IPS-18a (cell line): ENCODE measurements at regions not wholly inside any gene's neighbourhood (a gene's known extent, or its start where the extent isn't known, plus 50 kb on each side); places are given as distances from the start of the nearest gene placed in this dataset.
A peak's percentile ranks its signal among the peaks of the same experiment; 100 is the strongest.
"Not testable (repeated sequence)": the region's sequence is repeated elsewhere in the genome, so short reads cannot be mapped to it uniquely, and the experiment has no call there.

ENCODE experiments used
- H3K27ac ChIP-seq: one replicate; pipeline ENCODE4 v1.5.1; 2013; ENCODE audit warnings: low read length
- H3K27me3 ChIP-seq: one replicate; pipeline ENCODE4 v1.6.1; 2013; ENCODE audit warnings: mild to moderate bottlenecking, low read length; ENCODE audit not compliant: control insufficient read depth, insufficient read depth
- H3K36me3 ChIP-seq: one replicate; pipeline ENCODE4 v1.6.1; 2013; ENCODE audit warnings: low read depth, low read length; ENCODE audit not compliant: control insufficient read depth
- H3K4me1 ChIP-seq: one replicate; pipeline ENCODE4 v1.6.1; 2013; ENCODE audit warnings: low read depth, low read length; ENCODE audit not compliant: control insufficient read depth
- H3K4me3 ChIP-seq: one replicate; pipeline ENCODE4 v1.5.1; 2013; ENCODE audit warnings: low read length
- H3K9ac ChIP-seq: one replicate; pipeline ENCODE4 v1.6.1; 2013; ENCODE audit warnings: mild to moderate bottlenecking, low read length, moderate library complexity
- H3K9me3 ChIP-seq: one replicate; pipeline ENCODE4 v1.6.1; 2013; ENCODE audit warnings: low read depth, low read length; ENCODE audit not compliant: control insufficient read depth

DNA sequence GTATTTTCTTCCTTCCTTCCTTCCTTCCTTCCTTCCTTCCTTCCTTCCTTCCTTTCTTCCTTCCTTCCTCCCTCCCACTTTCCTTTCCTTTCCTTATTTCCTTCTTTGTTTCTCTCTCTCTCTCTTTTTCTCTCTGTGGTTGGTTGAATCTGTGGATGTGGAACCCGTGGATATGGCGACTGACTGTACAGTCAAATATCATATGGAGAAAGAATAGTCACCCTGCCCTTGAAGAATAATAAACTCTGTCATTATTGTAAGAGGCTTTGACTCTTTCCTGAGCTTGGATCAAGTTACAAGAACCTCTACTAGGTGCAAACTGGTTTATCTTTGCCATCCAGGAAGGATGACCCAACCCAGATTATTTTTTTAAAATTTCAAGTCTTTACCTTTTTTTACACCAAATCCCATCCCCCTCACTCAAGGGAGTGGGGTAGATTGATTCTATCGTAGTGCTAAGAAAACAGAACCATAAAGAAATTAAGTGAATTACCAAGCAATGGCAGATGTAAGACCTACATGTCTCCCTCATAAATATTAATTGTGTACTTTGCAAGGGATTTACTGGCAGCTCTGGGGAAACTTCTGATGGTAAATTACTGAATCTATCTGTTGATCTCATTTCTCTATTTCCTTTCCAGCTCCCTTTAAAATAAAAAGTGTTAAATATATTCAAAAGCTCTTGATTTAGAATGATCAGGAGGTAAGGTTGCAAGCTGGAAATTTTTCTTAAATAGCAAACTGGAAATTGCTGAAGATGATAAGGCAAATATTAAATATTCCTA is 667.5 kb downstream of the UTRN start:
- Histone ChIP-seq H3K27me3 (no peaks in the 10 kb centered on the region), H3K4me1 (peaks cover 16% of the 10 kb centered on the region), H3K36me3 (no peaks in the 10 kb centered on the region), H3K9ac (no peak overlapping the region), H3K9me3 (no peaks in the 10 kb centered on the region), H3K4me3 (no peak overlapping the region), H3K27ac (no peak overlapping the region)

DNA sequence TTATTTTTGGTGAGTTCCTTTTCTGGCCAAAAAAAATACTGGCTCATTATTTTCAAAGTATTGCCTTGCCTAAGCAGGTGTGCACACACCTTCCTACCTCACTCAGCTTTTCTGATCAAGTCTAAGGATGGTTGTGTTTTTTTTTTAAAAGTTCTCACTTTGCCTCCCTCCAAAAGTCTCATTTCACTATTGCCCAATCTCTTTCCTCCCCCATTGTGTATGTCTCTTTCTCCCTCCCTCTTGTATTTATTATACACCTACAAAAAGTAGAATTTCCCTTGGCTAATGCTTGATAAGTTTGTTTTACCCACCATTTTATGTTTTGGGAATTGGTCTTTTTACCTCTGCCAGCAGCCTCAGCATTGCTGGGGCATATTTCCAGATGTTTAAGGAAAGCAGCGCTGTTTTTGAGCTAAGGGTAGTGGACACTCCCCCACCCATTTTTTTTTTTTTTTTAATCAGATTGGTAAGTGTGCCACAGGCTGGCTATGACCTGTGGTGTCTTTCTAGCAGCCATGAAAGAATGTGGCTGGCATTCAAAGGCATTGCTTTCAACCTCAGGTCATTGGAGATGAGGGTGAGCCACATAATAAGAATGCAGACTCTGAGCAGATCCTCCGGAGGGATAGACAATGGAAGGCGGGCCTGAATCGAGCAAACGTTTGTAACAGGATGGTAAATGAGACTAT is 668.6 kb downstream of the UTRN start:
- Histone ChIP-seq H3K4me1 (peaks cover 16% of the 10 kb centered on the region), H3K36me3 (no peaks in the 10 kb centered on the region), H3K9ac (no peak overlapping the region), H3K27ac (no peak overlapping the region), H3K27me3 (no peaks in the 10 kb centered on the region), H3K9me3 (no peaks in the 10 kb centered on the region), H3K4me3 (no peak overlapping the region)

DNA sequence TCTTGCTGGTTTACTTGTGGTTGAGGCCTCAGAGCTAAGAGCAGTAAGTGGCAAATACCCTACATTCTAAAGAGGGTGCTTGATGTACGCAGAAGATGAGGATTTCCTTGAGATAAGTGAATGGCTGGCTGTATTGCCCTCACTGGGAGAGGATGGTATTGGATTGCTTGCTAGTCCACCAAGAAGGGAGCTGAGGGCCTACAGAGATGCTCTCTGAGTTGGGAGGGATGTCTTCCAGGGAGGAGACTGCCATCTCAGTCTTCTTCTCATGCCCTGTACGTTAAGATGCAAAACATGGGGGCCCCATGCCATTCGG is 669.1 kb downstream of the UTRN start:
- H3K27ac ChIP-seq: no peak overlapping the region

DNA sequence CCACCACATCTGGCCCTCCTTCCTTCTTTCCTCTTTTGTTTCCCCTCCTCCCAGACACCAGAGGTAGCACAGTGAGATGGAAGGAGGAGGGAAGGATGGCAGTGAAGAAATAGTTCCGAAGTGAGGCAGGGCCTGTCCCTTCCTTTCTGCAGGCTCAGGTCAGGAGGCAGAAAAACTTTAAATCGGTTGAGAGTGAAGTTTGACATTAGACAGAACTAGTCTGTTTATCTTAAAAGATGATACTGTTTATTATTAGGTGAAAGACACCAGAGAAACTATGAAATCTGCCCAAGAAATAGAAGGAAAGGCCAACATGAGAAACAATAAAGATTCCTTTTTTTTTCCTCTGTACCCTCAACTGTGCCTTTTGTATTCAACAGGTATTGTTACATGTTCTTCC is 670.3 kb downstream of the UTRN start:
- Histone ChIP-seq H3K4me1 (peaks cover 16% of the 10 kb centered on the region), H3K9ac (no peak overlapping the region), H3K9me3 (no peaks in the 10 kb centered on the region), H3K27me3 (no peaks in the 10 kb centered on the region), H3K27ac (no peak overlapping the region), H3K36me3 (no peaks in the 10 kb centered on the region), H3K4me3 (no peak overlapping the region)

More for the DNA sequence above, 669.1 kb downstream of the UTRN start:
- Histone ChIP-seq H3K4me3 (no peak overlapping the region), H3K9me3 (no peaks in the 10 kb centered on the region), H3K4me1 (peaks cover 16% of the 10 kb centered on the region), H3K36me3 (no peaks in the 10 kb centered on the region), H3K27me3 (no peaks in the 10 kb centered on the region), H3K9ac (no peak overlapping the region)

DNA sequence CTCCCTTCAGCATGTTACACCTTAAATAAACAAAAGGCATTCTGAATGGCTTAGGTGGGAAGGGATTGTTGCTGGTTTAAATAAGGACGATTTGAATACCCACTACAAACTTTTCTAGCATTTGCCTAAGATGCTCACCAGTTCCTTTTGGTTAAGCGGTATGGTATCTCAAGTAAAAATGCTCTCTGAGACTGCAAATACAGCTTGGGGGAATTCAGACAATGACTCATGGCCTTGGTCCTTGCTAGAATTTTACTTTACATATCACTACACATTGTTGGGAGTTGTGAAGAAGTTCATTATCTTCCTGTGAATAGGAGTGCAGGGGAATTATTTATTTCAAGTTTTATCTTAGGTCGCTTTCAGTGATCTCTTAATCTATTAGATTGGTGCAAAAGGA is 670.7 kb downstream of the UTRN start:
- H3K36me3 ChIP-seq: no peaks in the 10 kb centered on the region
- no peak overlapping the region for H3K27ac ChIP-seq
- H3K9ac ChIP-seq: no peak overlapping the region
- H3K4me1 ChIP-seq: peaks cover 14% of the 10 kb centered on the region
- no peak overlapping the region for H3K4me3 ChIP-seq
- no peaks in the 10 kb centered on the region for H3K27me3 ChIP-seq
- no peaks in the 10 kb centered on the region for H3K9me3 ChIP-seq

DNA sequence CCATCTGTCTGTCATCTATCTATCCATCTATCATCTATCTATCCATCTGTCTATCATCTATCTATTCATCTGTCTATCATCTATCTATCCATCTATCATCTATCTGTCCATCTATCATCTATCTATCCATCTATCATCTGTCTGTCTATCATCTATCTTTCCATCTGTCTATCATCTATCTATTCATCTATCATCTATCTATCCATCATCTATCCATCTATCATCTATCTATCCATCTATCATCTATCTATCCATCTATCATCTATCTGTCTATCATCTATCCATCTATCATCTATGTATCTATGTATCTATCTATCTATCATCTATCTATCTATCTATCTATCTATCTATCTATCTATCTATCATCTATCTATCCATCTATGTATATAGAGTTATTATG is 671.6 kb downstream of the UTRN start:
- not testable (repeated sequence) for H3K36me3 ChIP-seq, H3K9me3 ChIP-seq, H3K27me3 ChIP-seq, H3K4me3 ChIP-seq, H3K27ac ChIP-seq, H3K4me1 ChIP-seq, H3K9ac ChIP-seq

DNA sequence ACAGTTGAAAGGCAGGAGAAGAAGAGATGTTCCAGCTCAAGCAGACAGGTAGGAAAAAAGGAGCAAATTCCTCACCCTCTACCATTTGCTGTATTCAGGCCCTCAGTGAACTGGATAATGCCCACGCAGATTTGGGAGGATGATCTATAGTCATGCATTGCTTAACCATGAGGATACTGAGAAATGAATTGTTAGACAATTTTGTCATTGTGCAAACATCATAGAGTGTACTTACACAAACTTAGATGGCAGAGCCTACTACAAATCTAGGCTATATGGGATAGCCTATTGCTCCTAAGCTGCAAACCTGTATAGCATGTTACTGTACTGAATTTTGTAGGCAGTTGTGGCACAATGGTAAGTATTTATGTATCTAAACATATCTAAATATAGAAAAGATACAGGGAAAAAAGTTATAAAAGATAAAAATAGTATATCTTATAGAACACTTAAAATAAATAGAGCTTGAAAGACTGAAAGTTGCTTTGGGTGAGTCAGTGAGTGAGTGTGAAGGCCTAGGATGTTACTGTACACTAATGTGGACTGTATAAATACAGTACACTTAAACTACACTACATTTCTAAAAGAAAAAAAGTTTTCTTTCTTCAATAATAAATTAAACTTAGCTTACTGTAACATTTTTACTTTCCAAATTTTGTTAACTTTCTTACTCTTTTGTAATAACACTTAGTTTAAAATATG is 672.3 kb downstream of the UTRN start:
- no peak overlapping the region for H3K9ac ChIP-seq
- no peaks in the 10 kb centered on the region for H3K27me3 ChIP-seq
- no peaks in the 10 kb centered on the region for H3K36me3 ChIP-seq
- peaks cover 2% of the 10 kb centered on the region for H3K4me1 ChIP-seq
- H3K4me3 ChIP-seq: no peak overlapping the region
- H3K27ac ChIP-seq: no peak overlapping the region
- no peaks in the 10 kb centered on the region for H3K9me3 ChIP-seq

DNA sequence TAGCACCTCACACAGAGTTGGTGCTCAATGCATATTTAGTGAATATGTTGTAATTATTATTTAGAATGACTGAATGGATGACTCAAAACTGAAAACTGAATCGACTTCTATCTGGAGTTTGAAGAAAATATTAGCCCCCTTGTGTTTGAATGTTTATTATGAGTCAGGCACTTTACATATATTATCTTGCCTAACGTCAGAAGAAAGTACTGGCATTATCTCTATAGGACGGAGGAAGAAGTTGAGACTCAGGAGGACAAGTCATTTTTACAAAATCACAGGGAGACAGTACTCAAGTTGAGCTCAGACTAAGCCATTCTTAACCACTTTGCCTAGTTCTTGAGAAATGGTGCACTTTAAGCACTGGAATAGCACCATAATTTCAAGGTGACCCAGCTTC is 684.0 kb downstream of the UTRN start:
- H3K4me3 ChIP-seq: no peak overlapping the region
- no peaks in the 10 kb centered on the region for H3K27me3 ChIP-seq
- H3K9me3 ChIP-seq: no peaks in the 10 kb centered on the region
- no peaks in the 10 kb centered on the region for H3K4me1 ChIP-seq
- H3K36me3 ChIP-seq: no peaks in the 10 kb centered on the region
- no peak overlapping the region for H3K9ac ChIP-seq
- no peak overlapping the region for H3K27ac ChIP-seq

DNA sequence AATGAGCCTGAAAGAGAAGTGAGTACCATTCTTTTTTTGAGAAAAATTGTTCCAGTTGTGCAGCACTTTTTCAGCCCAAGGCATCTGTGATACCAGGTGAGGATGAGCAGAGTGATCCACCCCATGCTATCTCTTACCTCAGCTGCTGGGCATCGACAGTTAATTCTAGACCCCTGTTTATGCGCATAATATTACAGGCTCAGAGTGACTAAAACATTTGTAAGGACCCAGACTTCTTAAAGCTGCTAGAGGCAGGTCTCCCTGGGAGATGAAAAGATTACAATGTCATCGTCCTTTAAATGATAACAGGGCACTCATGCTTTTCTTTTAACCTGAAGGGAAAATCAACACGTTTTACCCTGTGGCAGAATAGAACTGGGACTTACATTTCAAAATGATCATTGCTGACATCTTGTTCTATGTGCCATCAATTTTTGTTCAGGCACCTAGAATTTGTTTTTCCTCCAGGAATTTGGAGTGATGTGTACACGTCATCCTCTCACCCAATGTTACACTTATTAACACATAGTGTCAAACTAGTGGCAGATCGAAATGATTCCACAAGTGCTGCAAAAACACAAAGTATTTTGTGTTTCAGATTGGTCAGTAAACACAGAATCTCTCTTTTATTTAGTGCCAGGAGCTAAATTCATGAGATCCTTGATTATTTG is 684.6 kb downstream of the UTRN start:
- H3K4me3 ChIP-seq: no peak overlapping the region
- H3K4me1 ChIP-seq: no peaks in the 10 kb centered on the region
- H3K27ac ChIP-seq: no peak overlapping the region
- no peak overlapping the region for H3K9ac ChIP-seq
- no peaks in the 10 kb centered on the region for H3K36me3 ChIP-seq
- no peaks in the 10 kb centered on the region for H3K9me3 ChIP-seq
- no peaks in the 10 kb centered on the region for H3K27me3 ChIP-seq

DNA sequence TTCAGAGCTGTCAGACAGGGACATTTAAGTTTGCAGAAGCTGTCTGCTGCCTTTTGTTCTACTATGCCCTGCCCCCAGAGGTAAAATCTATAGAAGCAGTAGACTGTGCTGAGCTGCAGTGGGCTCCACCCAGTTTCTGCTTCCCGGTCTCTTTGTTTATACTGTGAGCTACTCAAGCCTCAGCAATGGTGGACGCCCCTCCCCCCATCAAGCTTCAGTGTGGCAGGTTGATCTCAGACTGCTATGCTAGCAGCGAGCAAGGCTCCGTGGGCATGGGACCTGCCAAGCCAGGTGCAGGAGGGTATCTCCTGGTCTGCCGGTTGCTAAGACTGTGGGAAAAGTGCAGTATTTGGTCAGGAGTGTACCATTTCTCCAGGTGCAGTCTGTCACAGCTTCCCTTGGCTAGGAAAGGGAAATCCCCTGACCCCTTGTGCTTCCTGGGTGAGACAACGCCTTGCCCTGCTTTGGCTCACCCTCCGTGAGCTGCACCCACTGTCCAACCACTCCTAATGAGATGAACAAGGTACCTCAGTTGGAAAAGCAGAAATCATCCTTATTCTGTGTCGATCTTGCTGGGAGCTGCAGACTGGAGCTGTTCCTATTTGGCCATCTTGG is 692.2 kb downstream of the UTRN start:
- H3K9me3 ChIP-seq, H3K27me3 ChIP-seq, H3K9ac ChIP-seq, H3K4me3 ChIP-seq, H3K36me3 ChIP-seq: not testable (repeated sequence)
- Histone ChIP-seq H3K4me1 (peaks cover 14% of the 10 kb centered on the region), H3K27ac (peak overlapping the region; percentile 27)

DNA sequence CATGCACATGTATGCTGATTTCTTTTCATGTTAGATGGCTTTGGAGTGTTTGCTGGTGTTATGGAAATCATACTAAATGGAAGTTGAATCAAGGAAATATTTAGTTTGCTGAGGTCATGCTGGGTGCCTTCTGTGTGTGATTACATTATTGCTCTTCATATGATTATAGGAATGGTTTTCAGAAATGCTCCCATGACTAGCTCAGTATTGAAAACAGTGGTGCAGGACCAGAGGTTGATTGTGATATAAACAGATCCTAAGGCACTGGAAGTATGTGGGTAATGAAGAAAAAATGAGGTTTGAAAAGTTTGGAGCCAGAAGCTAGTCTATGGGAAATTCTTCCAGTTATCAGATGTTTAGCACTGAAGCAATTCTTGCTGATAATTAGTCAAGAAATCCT is 693.1 kb downstream of the UTRN start:
- Histone ChIP-seq H3K27ac (no peak overlapping the region), H3K4me1 (peaks cover 14% of the 10 kb centered on the region), H3K4me3 (no peak overlapping the region), H3K9ac (no peak overlapping the region), H3K36me3 (no peaks in the 10 kb centered on the region), H3K27me3 (no peaks in the 10 kb centered on the region), H3K9me3 (no peaks in the 10 kb centered on the region)
